Jurkat, Clone E6-1 (cell line): ENCODE measurements at regions not wholly inside any gene's neighbourhood (a gene's known extent, or its start where the extent isn't known, plus 50 kb on each side); places are given as distances from the start of the nearest gene placed in this dataset.

Source experiments
- DNase-seq: peaks from one replicate; pipeline ENCODE4 v3.0.0-alpha.2; 2011; ENCODE audit warnings: low read depth, low spot score
- H3K4me3 ChIP-seq: 2 replicates; pipeline ENCODE4 v1.5.1; 2011; ENCODE audit warnings: mild to moderate bottlenecking, low read length, control low read depth, moderate library complexity

- H3K4me3 ChIP-seq = no peak overlapping the region
- no peak for DNase-seq
These were observed 395.7 kb downstream of the DTHD1 start for GRCh38 chr4:36677112-36677511.

GRCh38 chr4:36677874-36678273 is 396.5 kb downstream of the DTHD1 start:
- H3K4me3 ChIP-seq = no peak overlapping the region
- DNase-seq = no peak

- DNase-seq = no peak
- H3K4me3 ChIP-seq = no peak overlapping the region
These were observed 406.3 kb downstream of the DTHD1 start for GRCh38 chr4:36687681-36688080.

- H3K4me3 ChIP-seq = no peak overlapping the region
- no peak for DNase-seq
These were observed 411.2 kb downstream of the DTHD1 start for GRCh38 chr4:36692586-36692985.

GRCh38 chr4:36702245-36702644 is 420.8 kb downstream of the DTHD1 start:
- H3K4me3 ChIP-seq = no peak overlapping the region
- DNase-seq = no peak

GRCh38 chr4:36704289-36704688 is 422.9 kb downstream of the DTHD1 start:
- no peak overlapping the region for H3K4me3 ChIP-seq
- DNase-seq = no peak

- H3K4me3 ChIP-seq = no peak overlapping the region
- no peak for DNase-seq
These were observed 428.6 kb downstream of the DTHD1 start for GRCh38 chr4:36709991-36710390.

- H3K4me3 ChIP-seq = no peak overlapping the region
- no peak for DNase-seq
These were observed 430.6 kb downstream of the DTHD1 start for GRCh38 chr4:36712013-36712412.

GRCh38 chr4:36716874-36717273 is 435.5 kb downstream of the DTHD1 start:
- no peak overlapping the region for H3K4me3 ChIP-seq
- no peak for DNase-seq

- no peak overlapping the region for H3K4me3 ChIP-seq
- DNase-seq = no peak
These were observed 438.0 kb downstream of the DTHD1 start for GRCh38 chr4:36719425-36719824.

- H3K4me3 ChIP-seq = no peak overlapping the region
- no peak for DNase-seq
These were observed 441.6 kb downstream of the DTHD1 start for GRCh38 chr4:36722986-36723385.

GRCh38 chr4:36734334-36734733 is 452.9 kb downstream of the DTHD1 start:
- no peak overlapping the region for H3K4me3 ChIP-seq
- no peak for DNase-seq

- no peak overlapping the region for H3K4me3 ChIP-seq
- no peak for DNase-seq
These were observed 456.3 kb downstream of the DTHD1 start for GRCh38 chr4:36737691-36738090.

- no peak overlapping the region for H3K4me3 ChIP-seq
- DNase-seq = no peak
These were observed 459.4 kb downstream of the DTHD1 start for GRCh38 chr4:36740796-36741310.

GRCh38 chr4:36747277-36748129 is 466.1 kb downstream of the DTHD1 start:
- no peak overlapping the region for H3K4me3 ChIP-seq
- no peak for DNase-seq

GRCh38 chr4:36753048-36753447 is 471.6 kb downstream of the DTHD1 start:
- no peak overlapping the region for H3K4me3 ChIP-seq
- no peak for DNase-seq

- no peak for DNase-seq
- no peak overlapping the region for H3K4me3 ChIP-seq
These were observed 476.3 kb downstream of the DTHD1 start for GRCh38 chr4:36757580-36758311.

- no peak for DNase-seq
- H3K4me3 ChIP-seq = no peak overlapping the region
These were observed 477.1 kb downstream of the DTHD1 start for GRCh38 chr4:36758312-36759178.

- H3K4me3 ChIP-seq = no peak overlapping the region
- DNase-seq = no peak
These were observed 480.2 kb downstream of the DTHD1 start for GRCh38 chr4:36761607-36762006.
